Left renal pelvis (tissue), 4 donors: ENCODE measurements at regions not wholly inside any gene's neighbourhood (a gene's known extent, or its start where the extent isn't known, plus 50 kb on each side); places are given as distances from the start of the nearest gene placed in this dataset.

Experiments
- DNase-seq, 4 donors: peaks; one replicate each; pipeline ENCODE4 v3.0.0-alpha.2; 2013; ENCODE audit warnings: low read depth in 4 of 4, low spot score in 3 of 4

- DNase-seq: no peak
Measured at GRCh38 chr6:81826784-81827183, 74.3 kb upstream of the TENT5A start.

GRCh38 chr6:81822568-81822967 lies 70.1 kb upstream of the TENT5A start:
- DNase-seq: no peak

GRCh38 chr6:81821449-81821848 lies 69.0 kb upstream of the TENT5A start:
- DNase-seq: no peak

- no peak for DNase-seq
Measured at GRCh38 chr6:81820980-81821379, 68.5 kb upstream of the TENT5A start.

GRCh38 chr6:81820422-81820821 lies 67.9 kb upstream of the TENT5A start:
- DNase-seq: no peak

GRCh38 chr6:81819767-81820166 lies 67.3 kb upstream of the TENT5A start:
- no peak for DNase-seq

GRCh38 chr6:81818901-81819361 lies 66.5 kb upstream of the TENT5A start:
- no peak for DNase-seq

- no peak for DNase-seq
Measured at GRCh38 chr6:81816380-81816779, 63.9 kb upstream of the TENT5A start.

- DNase-seq: no peak
Measured at GRCh38 chr6:81814370-81815076, 62.0 kb upstream of the TENT5A start.

- no peak for DNase-seq
Measured at GRCh38 chr6:81813305-81813704, 60.8 kb upstream of the TENT5A start.

GRCh38 chr6:81812401-81812800 lies 59.9 kb upstream of the TENT5A start:
- DNase-seq: no peak

- no peak for DNase-seq
Measured at GRCh38 chr6:81808851-81809570, 56.5 kb upstream of the TENT5A start.

- DNase-seq: no peak
Measured at GRCh38 chr6:81806793-81807565, 54.5 kb upstream of the TENT5A start.

GRCh38 chr6:81802356-81802755 lies 49.9 kb upstream of the TENT5A start:
- no peak for DNase-seq
